HEK293T (cell line): ENCODE measurements at regions not wholly inside any gene's neighbourhood (a gene's known extent, or its start where the extent isn't known, plus 50 kb on each side); places are given as distances from the start of the nearest gene placed in this dataset.

Source experiments
- FOXA1 ChIP-seq: fragments of 450-650 bp; IDR thresholded peaks from 2 replicates; pipeline ENCODE4 v1.6.1; 2016; ENCODE audit warnings: mild to moderate bottlenecking
- FOXK2 ChIP-seq: fragments of 450-650 bp; IDR thresholded peaks from 2 replicates; pipeline ENCODE4 v1.6.1; 2016; ENCODE audit warnings: mild to moderate bottlenecking
- HDGF ChIP-seq: fragments of 450-650 bp; IDR thresholded peaks from 2 replicates; pipeline ENCODE4 v1.6.1; 2017; ENCODE audit warnings: antibody characterized with exemption, borderline replicate concordance
- SP1 ChIP-seq: fragments of 450-650 bp; IDR thresholded peaks from 2 replicates; pipeline ENCODE4 v1.6.1; 2017
- SUZ12 ChIP-seq: fragments of 450-650 bp; IDR thresholded peaks from 2 replicates; pipeline ENCODE4 v1.6.1; 2016; ENCODE audit warnings: mild to moderate bottlenecking
- TARDBP ChIP-seq: fragments of 450-650 bp; IDR thresholded peaks from 2 replicates; pipeline ENCODE4 v1.6.1; 2016

- TF ChIP-seq FOXA1 (no peak), SP1 (no peak), HDGF (no peak), TARDBP (no peak), FOXK2 (no peak), SUZ12 (no peak)
Measured at GRCh38 chr10:3281941-3282673, 109.5 kb upstream of the PITRM1 start.
